Endothelial cell of umbilical vein (primary cell): ENCODE measurements at regions not wholly inside any gene's neighbourhood (a gene's known extent, or its start where the extent isn't known, plus 50 kb on each side); places are given as distances from the start of the nearest gene placed in this dataset.

Experiments
- EZH2 ChIP-seq: IDR thresholded peaks from 2 replicates; pipeline ENCODE4 v1.6.1; 2012; ENCODE audit warnings: borderline replicate concordance, low read depth, mild to moderate bottlenecking, moderate library complexity, low read length, inconsistent platforms; ENCODE audit not compliant: severe bottlenecking
- FOS ChIP-seq: IDR thresholded peaks from 2 replicates; pipeline ENCODE4 v1.6.1; 2011; ENCODE audit warnings: mild to moderate bottlenecking, low read length, moderate library complexity, borderline replicate concordance; ENCODE audit not compliant: insufficient read depth
- POLR2A ChIP-seq: IDR thresholded peaks from 2 replicates; pipeline ENCODE4 v1.6.1; 2012; ENCODE audit warnings: low read depth, mild to moderate bottlenecking, control low read depth, low read length
- POLR2AphosphoS5 ChIP-seq: IDR thresholded peaks from 2 replicates; pipeline ENCODE4 v1.6.1; 2012; ENCODE audit warnings: low read depth, mild to moderate bottlenecking, control low read depth, low read length, moderate library complexity; ENCODE audit not compliant: insufficient read depth
- TF ChIP-seq, protein P1 (sequence below), 2 donors: IDR thresholded peaks; 1 replicate in 1 of 2; 2 replicates in 1 of 2; pipeline ENCODE4 v1.5.1; 2011; ENCODE audit warnings: low read length in 2 of 2, mild to moderate bottlenecking in 2 of 2, moderate library complexity in 2 of 2, control low read depth in 1 of 2, inconsistent platforms in 1 of 2, low read depth in 1 of 2; ENCODE audit not compliant: insufficient read depth in 1 of 2; ENCODE audit errors: extremely low read depth in 1 of 2

DNA sequence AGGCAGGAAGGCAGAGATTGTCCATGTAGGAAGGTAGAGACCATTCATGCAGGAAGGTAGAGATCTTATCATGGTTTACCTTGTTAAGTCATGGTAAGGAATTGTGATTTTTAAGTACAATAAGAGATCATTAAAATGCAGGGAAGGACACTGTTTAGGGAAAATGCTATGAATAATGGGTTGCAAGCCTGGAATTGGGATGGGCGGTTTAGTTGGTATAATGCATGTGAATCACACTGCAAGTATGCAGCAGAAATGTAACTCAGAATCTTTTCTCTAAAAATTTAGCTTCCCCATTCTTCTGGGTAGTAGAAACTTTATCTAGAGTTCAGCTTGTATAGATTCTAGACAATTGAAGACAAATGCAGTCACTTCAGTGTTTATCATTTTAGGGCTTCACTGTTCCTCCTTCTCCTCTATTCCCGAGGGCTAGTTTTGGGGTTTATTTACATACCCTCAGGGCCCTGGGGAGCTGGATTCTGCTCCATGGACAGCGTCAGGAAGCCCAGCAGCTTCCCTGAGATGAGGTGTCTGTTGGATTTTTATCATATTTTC, 212.0 kb downstream of the SREK1 start:
- TF ChIP-seq, protein P1, sequence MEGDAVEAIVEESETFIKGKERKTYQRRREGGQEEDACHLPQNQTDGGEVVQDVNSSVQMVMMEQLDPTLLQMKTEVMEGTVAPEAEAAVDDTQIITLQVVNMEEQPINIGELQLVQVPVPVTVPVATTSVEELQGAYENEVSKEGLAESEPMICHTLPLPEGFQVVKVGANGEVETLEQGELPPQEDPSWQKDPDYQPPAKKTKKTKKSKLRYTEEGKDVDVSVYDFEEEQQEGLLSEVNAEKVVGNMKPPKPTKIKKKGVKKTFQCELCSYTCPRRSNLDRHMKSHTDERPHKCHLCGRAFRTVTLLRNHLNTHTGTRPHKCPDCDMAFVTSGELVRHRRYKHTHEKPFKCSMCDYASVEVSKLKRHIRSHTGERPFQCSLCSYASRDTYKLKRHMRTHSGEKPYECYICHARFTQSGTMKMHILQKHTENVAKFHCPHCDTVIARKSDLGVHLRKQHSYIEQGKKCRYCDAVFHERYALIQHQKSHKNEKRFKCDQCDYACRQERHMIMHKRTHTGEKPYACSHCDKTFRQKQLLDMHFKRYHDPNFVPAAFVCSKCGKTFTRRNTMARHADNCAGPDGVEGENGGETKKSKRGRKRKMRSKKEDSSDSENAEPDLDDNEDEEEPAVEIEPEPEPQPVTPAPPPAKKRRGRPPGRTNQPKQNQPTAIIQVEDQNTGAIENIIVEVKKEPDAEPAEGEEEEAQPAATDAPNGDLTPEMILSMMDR (IDR thresholded peaks at IDR 0.05; ENCODE audit: extremely low read depth in 1 of 2, insufficient read depth in 1 of 2, low read depth in 1 of 2, low read length in 2 of 2): no peak
- TF ChIP-seq POLR2AphosphoS5 (no peak), POLR2A (no peak), EZH2 (no peak), FOS (no peak)
